Left colon (tissue), 2 donors: ENCODE measurements at regions not wholly inside any gene's neighbourhood (a gene's known extent, or its start where the extent isn't known, plus 50 kb on each side); places are given as distances from the start of the nearest gene placed in this dataset.
"Not testable (repeated sequence)": the region's sequence is repeated elsewhere in the genome, so short reads cannot be mapped to it uniquely, and the experiment has no call there.

Experiments
- ATAC-seq: fragments of 200-7000 bp; cut with Tn5 transposase; one replicate; pipeline ENCODE4 v1.9.1; 2020; ENCODE audit warnings: mild to moderate bottlenecking, moderate library complexity
- DNase-seq, 2 donors: peaks; one replicate each; pipeline ENCODE4 v3.0.0-alpha.2; 2020
- intact Hi-C, 2 donors: fragments of 100-400 bp; cut with DNase I in 1 of 2; cut with micrococcal nuclease in 1 of 2; formaldehyde crosslinking; loops; one replicate each; pipeline versions ENCODE4 v1.11.2 to v1.14.0; 2022; cut with DNase I, micrococcal nuclease
- donor health status: DM: no; HTN: no; CAD: no.
- donor health status: DM: yes; HTN: yes; CAD: no.

DNA sequence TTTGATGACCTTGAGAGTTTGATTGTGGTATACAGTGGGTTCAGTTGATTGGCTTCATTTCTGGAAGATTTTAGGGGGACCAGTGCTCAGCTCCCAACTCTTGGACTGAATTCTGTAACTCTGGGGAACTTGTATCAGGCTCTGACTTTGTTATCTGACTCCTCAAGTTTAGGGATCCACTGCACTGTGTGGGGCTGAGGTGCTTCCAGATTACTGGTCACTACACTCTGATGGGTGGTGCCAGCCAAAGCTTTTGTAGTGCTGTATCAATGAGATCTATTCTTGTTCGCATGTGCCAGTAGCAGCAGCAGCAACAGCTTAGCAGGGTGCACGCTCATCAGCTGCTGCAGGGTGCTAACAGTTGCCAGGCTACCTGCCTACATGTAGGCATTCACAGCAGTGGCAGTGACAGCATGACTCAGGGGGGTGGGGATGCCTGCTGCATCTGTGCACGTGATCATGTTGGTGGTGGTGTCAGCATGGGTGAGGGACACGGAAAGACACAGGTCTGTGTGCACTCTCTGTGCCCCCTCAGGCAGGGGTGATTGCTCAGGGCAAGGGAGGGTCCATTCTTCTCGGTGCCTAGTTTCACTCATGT, 438.8 kb upstream of the SEMA6A start:
- DNase-seq (no peak), ATAC-seq (no peak)
- intact Hi-C loops = no loop called here

DNA sequence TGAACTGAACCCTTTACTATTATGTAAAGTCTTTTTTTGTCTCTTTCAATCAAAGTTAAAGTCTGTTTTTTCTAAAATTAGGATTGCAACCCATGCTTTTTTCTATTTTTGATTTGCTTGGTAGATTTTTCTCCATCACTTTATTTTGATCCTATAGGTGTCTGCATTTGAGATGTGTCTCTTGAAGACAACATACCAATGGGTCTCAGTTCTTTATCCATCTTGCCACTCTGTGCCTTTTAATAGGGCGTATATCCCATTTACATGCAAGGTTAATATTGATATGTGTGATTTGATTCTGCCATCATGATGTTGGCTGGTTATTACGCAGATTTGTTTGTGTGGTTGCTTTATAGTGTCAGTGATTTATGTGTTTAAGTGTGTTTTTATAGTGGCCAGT, 436.0 kb upstream of the SEMA6A start:
- ATAC-seq = no peak
- no peak for DNase-seq
- intact Hi-C loops = no loop called here

DNA sequence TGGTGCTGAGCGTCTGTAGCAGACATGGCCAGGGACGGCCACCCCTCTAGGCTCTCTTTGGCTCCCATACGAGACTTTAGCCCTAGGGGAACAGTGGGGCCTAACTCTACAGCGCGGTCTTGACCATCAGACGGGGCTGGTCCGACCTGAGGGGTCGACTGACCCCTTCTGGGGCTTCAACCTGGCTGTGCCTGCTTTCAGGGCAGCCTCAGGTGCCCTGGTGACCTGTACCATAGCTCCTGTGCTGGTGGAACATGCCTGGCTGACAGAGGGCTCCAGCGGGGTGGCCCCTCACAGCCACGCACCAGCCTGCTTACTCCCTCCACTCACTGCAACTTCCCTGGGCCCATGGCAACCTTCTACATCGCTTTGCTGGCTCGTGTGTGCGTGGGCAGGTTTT, 423.4 kb upstream of the SEMA6A start:
- ATAC-seq = no peak
- no peak for DNase-seq
- intact Hi-C loops = no loop called here

GRCh38 chr5:116992681-116993080, 418.1 kb upstream of the SEMA6A start:
- intact Hi-C loops = no loop called here
- DNase-seq (no peak), ATAC-seq (no peak)

DNA sequence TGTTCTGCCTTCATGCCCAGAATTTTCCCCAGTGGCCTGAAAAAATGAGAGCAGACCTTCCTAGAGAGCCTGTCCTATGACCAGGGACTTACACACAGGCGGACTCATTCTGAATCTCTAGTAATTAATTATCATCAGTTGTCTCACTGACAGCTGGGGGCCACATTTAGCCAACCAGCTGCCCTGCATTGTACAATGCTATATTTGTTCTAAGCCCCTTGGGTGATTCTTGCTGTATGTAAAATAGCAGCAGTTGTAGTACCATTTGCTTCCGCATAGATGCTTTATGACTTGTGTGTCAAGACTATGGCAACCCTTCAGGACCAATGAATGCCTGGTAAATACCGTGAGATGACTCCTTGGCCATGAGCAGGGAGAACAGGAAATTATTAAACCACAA, 415.4 kb upstream of the SEMA6A start:
- intact Hi-C loops = no loop called here
- no peak for ATAC-seq
- no peak for DNase-seq

- ATAC-seq = no peak
- intact Hi-C loops = no loop called here
- no peak for DNase-seq
These were observed 407.4 kb upstream of the SEMA6A start for GRCh38 chr5:116982035-116982434.

DNA sequence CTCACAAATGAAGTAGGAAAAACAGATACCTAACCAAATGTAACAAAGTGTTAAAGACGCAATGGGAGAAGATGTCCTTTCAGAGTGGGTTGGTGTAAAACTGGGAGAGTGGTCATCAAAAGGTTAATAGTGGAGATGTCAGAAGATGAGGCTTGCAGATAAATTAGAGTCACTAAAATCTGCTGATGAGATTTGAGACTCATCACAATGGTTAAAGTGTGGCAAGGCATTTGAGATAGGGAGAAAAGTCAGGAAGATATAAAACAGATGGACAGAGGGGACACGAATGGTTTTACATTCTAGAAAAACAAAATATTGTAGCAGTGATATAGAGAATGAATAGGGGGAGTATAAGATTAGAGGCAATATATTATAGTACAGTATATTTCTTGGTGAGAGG, 406.0 kb upstream of the SEMA6A start:
- DNase-seq = no peak

DNA sequence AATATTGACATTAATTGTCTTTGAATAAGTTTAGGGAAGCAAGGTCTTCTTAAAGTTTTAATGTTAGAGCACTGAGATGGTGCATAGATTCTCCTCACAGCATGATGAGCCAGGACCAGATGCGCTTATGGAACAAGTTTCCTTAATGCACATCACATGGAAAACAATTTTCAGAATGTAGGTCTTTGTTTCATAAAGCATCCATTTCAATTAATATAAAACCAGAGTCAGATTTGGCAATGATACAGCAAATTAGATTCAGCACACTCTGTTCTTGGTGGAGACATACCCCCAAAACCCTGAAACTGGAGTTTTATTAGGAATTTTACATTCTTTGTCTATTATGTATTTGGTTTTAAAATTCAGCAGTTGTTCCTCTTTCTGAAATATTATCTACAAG, 402.1 kb upstream of the SEMA6A start:
- ATAC-seq = no peak
- no peak for DNase-seq
- intact Hi-C loops = no loop called here

More for the DNA sequence above, 406.0 kb upstream of the SEMA6A start:
- intact Hi-C loops = no loop called here
- ATAC-seq = no peak

DNA sequence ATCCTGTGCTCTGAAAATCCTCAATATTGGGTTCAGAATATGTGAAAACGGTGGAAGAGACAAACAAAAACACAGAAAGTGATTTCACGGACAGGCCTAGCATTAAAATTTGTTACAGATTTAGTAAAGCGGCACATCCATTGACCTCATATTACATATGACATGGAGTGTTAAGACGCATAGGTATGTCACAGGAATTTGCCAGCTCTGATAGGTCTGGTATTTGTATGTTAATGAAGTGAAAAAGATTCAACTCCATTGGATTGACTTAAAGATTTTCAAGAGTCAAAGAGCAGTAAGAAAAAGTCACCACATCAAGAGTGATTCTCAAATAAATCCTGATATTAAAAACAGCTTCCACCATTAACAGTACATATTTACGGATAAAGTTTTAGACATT, 396.5 kb upstream of the SEMA6A start:
- no peak for DNase-seq
- ATAC-seq = no peak
- intact Hi-C loops = no loop called here

DNA sequence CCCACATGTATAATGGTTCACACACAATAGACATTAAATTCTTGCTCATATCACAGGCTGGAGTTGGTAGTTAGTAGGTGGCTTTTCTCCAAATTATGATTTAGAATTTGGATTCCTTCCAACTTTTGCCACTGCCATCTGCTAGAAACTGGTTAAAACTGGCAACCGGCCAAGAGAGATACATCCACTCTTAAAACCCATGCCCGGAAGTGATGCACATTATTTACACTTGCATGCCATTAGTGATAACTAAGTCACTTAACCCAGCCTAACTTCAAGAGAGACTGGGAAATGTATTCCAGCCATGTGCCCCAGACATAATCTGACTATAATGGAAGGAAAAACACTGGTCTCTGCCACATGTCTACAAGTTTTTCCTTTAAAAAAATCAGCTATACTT, 395.7 kb upstream of the SEMA6A start:
- no peak for DNase-seq
- ATAC-seq = no peak
- intact Hi-C loops = no loop called here

DNA sequence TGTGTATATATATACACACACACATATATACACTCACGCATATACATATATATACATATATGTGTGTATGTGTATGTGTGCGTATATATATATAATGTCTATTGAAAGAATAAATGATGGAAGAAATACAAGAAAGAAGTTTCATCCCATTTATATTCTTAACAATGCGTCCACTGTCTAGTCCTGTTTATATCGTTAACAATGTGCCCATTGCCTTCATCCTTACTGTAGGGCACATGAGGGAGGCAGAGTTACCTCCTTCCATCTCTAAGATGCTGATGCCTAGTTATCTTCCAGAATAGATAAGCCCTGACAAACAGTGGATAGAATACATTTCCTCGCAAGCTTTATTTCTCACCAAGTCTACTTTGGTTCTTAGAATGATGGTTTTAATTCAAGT, 389.8 kb upstream of the SEMA6A start:
- intact Hi-C loops = no loop called here
- DNase-seq = no peak
- no peak for ATAC-seq

DNA sequence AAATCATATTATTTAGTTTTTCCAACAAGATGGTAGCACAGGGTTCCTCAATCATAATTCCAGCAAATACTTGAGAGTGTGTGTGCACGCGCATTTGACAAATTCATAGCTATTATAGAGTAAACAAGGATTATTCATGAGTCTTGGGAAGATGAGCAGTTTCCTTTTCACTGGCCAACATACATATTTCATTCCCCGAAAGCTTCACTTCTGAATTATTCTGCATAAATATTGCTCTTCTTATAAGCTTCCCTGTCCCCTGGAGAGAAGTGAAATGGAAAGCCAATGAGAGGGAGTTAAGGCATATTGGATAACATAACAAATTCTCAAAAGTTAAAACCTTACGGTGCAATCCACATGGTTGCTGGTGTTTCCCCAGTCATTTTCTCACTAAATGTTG, 386.4 kb upstream of the SEMA6A start:
- no peak for ATAC-seq
- DNase-seq = no peak

GRCh38 chr5:116959843-116960242, 385.2 kb upstream of the SEMA6A start:
- no peak for ATAC-seq
- DNase-seq = no peak
- intact Hi-C loops = loop anchor here in 1 of 2 donors (10.0 kb wide), 1 partner anchor 385 kb away; the partner anchor contains the start of gene SEMA6A

More for the DNA sequence above, 386.4 kb upstream of the SEMA6A start:
- intact Hi-C loops = no loop called here

DNA sequence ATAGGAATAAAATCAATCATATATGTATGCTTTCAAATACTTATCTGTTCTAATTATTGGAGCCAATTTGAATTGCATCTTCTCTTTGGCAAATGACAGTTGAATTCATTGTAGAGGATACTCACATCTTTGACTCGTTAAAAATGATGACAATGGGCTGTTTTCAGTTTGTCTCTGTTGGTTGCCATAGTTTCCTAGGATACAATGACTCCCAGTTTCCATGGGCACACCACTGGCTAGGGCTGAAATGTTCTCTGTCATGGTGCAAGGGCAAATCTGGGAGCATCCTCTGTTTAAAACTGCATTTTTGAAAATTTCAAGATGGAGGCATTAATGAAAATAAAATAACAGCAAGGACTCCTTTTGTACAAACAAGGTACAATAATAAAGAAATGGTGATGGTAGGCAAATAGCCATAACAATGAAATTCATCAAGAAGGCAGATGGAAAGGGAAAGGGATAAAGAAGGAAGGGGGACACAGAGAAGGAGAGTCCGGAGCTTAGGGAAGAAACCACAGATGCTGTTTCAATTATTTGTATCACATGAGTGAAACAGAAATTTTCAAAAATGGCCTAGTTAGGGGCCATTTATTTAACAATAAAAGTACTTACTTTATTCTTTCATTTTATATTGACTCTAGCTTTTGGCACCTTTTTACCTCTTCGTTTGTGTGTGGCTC, 378.8 kb upstream of the SEMA6A start:
- ATAC-seq (no peak), DNase-seq (no peak)
- intact Hi-C loops = loop anchor here in 1 of 2 donors (10.0 kb wide), 1 partner anchor 379 kb away; the partner anchor contains the start of gene SEMA6A

DNA sequence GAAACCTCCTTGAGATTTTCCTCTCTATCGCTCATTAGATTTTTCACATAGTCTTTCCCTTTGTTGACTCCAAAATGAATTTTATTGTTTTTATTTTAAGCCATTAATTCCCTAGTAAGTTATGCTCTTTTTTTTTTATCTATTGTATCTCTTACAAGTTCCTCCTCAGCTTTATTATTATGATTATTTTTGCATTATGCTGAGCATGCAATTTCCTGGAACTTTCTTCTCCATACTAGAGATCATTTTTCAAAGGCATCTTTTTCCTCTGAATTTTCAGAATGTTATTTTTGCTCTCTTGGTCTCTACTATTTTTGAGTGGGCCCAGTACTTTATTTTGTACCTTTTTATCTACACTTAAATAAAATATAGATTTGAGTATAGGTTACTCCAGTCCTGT, 376.6 kb upstream of the SEMA6A start:
- no peak for ATAC-seq
- intact Hi-C loops = loop anchor here in 1 of 2 donors (10.0 kb wide), 1 partner anchor 376 kb away; the partner anchor contains the start of gene SEMA6A

DNA sequence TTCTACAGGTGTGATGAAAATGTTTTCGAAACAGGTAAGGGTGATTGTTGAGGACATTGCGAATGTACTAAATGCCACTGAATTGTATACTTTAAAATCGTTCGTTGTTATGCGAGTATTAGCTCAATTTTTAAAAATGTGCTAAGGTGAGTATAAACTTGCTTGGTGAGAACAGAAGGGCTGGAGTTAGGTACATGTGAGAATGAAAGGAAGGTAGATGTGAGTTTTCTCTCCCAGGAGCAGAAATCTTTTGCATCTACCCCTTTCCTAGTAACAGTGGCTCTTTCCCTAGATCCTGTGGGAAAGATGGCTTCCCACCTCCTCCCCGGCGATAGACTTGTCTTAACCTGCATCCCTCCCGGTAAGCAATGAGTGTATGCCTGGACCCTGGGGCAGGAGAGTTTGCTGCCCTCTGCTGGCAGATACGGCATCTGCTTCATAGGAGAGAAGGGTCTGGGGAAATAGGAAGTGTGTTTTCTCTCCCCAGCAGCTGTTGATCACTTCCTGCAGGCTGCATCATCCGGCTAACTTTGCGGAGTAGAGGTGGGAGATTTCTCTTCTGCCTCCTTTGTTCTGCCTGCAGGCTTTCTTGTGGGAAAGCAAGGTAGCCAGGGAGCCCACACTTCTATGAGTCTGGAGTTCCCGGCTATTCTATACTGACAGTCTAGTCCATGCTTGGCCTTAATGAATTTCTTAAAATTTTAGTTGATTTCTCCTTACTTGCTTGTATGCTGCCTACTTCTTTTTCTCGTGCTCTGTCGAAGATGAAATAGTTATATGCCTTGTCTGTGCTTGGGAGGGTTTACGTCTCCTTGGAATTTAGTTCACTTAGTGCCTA, 373.3 kb upstream of the SEMA6A start:
- DNase-seq (peak; percentile 42 to 81), ATAC-seq (peak; percentile 97)
- intact Hi-C loops = loop anchor here in 1 of 2 donors (10.0 kb wide), 1 partner anchor 813 kb away; no protein-coding TSS in a partner anchor

More for the DNA sequence above, 376.6 kb upstream of the SEMA6A start:
- DNase-seq = no peak

DNA sequence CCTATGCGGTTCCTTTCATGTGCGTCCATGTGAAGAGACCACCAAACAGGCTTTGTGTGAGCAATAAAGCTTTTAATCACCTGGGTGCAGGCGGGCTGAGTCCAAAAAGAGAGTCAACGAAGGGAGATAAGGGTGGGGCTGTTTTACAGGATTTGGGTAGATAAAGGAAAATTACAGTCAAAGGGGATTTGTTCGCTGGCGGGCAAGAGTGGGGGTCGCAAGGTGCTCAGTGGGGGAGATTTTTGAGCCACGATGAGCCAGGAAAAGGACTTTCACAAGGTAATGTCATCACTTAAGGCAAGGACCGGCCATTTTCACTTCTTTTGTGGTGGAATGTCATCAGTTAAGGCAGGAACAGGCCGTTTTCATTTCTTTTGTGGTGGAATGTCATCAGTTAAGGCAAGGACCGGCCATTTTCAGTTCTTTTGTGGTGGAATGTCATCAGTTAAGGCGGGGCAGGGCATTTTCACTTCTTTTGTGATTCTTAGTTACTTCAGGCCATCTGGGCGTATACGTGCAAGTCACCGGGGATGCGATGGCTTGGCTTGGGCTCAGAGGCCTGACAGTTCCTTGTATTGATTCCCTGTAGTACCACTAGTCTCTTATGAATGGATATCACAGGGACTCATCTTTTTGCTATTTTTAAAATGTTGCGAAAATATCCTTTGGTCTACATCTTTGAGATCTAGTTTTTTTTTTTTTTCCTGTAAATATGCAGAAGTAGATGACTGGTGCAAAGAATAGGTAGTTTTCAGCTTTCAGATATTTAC, 371.2 kb upstream of the SEMA6A start:
- DNase-seq, ATAC-seq: not testable (repeated sequence)
- intact Hi-C loops = loop anchor here in 1 of 2 donors (10.0 kb wide), 1 partner anchor 811 kb away; no protein-coding TSS in a partner anchor

- ATAC-seq = peak; percentile 65
- intact Hi-C loops = loop anchor here in 1 of 2 donors (10.0 kb wide), 1 partner anchor 809 kb away; no protein-coding TSS in a partner anchor
- peak in 1 of 2 donors; percentile 5 for DNase-seq
These were observed 369.6 kb upstream of the SEMA6A start for GRCh38 chr5:116944183-116944582.

- intact Hi-C loops = loop anchor here in 1 of 2 donors (10.0 kb wide), 1 partner anchor 808 kb away; no protein-coding TSS in a partner anchor
- DNase-seq = no peak
These were observed 368.0 kb upstream of the SEMA6A start for GRCh38 chr5:116942622-116943021.

More at GRCh38 chr5:116942622-116943021, 368.0 kb upstream of the SEMA6A start:
- ATAC-seq = no peak
